ENCODE measurements at regions not wholly inside any gene's neighbourhood (a gene's known extent, or its start where the extent isn't known, plus 50 kb on each side); places are given as distances from the start of the nearest gene placed in this dataset.

GRCh38 chr2:225288986-225289385 lies 110.5 kb upstream of the NYAP2 start:
- Histone ChIP-seq H3K4me3 (ENCODE audit: low read depth in 1 of 3, low read length in 3 of 3) (no peak overlapping the region), H3K27ac (ENCODE audit: low read depth in 1 of 2, low read length in 2 of 2) (no peak overlapping the region), H3K36me3 (ENCODE audit: control insufficient read depth in 4 of 4, insufficient read depth in 3 of 4, low read depth in 1 of 4, low read length in 3 of 4) (no peaks in the 10 kb centered on the region), H3K27me3 (ENCODE audit: control insufficient read depth in 4 of 4, insufficient read depth in 4 of 4, low read length in 3 of 4) (no peaks in the 10 kb centered on the region), H3K9me3 (ENCODE audit: control insufficient read depth in 4 of 4, low read length in 3 of 4) (no peaks in the 10 kb centered on the region), H3K9ac (ENCODE audit: low read depth in 1 of 2, low read length in 2 of 2) (no peak overlapping the region), H3K4me1 (ENCODE audit: control insufficient read depth in 4 of 4, insufficient read depth in 4 of 4, low read length in 3 of 4) (no peaks in the 10 kb centered on the region)
- 73% methylated on average over 3 of the region's 3 CpGs for WGBS
- DNase-seq (ENCODE audit: low spot score), result no peak
- TF ChIP-seq SP1 (IDR thresholded peaks at IDR 0.05) (no peak), EGR1 (IDR thresholded peaks at IDR 0.05; ENCODE audit: low read depth in 2 of 2) (no peak), ZBTB33 (IDR thresholded peaks at IDR 0.05) (no peak), YY1 (IDR thresholded peaks at IDR 0.05) (no peak), TAF1 (conservative IDR thresholded peaks at IDR 0.05) (no peak), RAD21 (IDR thresholded peaks at IDR 0.05) (no peak), NR2F2 (IDR thresholded peaks at IDR 0.05) (no peak)

- DNase-seq (ENCODE audit: low spot score), result no peak
- WGBS, result 30% methylated on average over 4 of the region's 4 CpGs
Observed at GRCh38 chr2:225282858-225283710, 116.4 kb upstream of the NYAP2 start.

More at GRCh38 chr2:225282858-225283710, 116.4 kb upstream of the NYAP2 start:
- Histone ChIP-seq H3K4me1 (ENCODE audit: control insufficient read depth in 4 of 4, insufficient read depth in 4 of 4, low read length in 3 of 4) (no peaks in the 10 kb centered on the region), H3K4me3 (ENCODE audit: low read depth in 1 of 3, low read length in 3 of 3) (no peak overlapping the region), H3K36me3 (ENCODE audit: control insufficient read depth in 4 of 4, insufficient read depth in 3 of 4, low read depth in 1 of 4, low read length in 3 of 4) (no peaks in the 10 kb centered on the region), H3K27ac (ENCODE audit: low read depth in 1 of 2, low read length in 2 of 2) (no peak overlapping the region), H3K9me3 (ENCODE audit: control insufficient read depth in 4 of 4, low read length in 3 of 4) (peaks cover 0 to under 1% (median 0%) of the 10 kb centered on the region in 4 donors), H3K27me3 (ENCODE audit: control insufficient read depth in 4 of 4, insufficient read depth in 4 of 4, low read length in 3 of 4) (no peaks in the 10 kb centered on the region), H3K9ac (ENCODE audit: low read depth in 1 of 2, low read length in 2 of 2) (no peak overlapping the region)
- TF ChIP-seq CTCF (IDR thresholded peaks at IDR 0.05; ENCODE audit: low read depth, low read length, missing input control) (peak; percentile 65), SP1 (IDR thresholded peaks at IDR 0.05) (no peak), RAD21 (IDR thresholded peaks at IDR 0.05) (peak; percentile 71 to 81), FOXA1 (IDR thresholded peaks at IDR 0.05) (no peak), TAF1 (conservative IDR thresholded peaks at IDR 0.05) (no peak), JUND (IDR thresholded peaks at IDR 0.05) (no peak), ATF3 (IDR thresholded peaks at IDR 0.05) (no peak), HNF4A (conservative IDR thresholded peaks at IDR 0.05) (no peak)

Measured in liver (tissue), 8 donors.